Right lobe of liver (tissue), 6 donors: ENCODE measurements at regions not wholly inside any gene's neighbourhood (a gene's known extent, or its start where the extent isn't known, plus 50 kb on each side); places are given as distances from the start of the nearest gene placed in this dataset.

Experiments
- ATAC-seq, 4 donors: fragments of 200-7000 bp; cut with Tn5 transposase; one replicate each; pipeline ENCODE4 v1.9.1; 2020; ENCODE audit warnings: mild to moderate bottlenecking in 4 of 4, moderate library complexity in 4 of 4
- DNase-seq, 3 donors: peaks; one replicate each; pipeline ENCODE4 v3.0.0-alpha.2; 2020
- H3K27ac ChIP-seq, 3 donors: fragments of 200-600 bp; one replicate each; pipeline ENCODE4 v1.8.0; 2022
- H3K27me3 ChIP-seq, 2 donors: fragments of 200-600 bp; one replicate each; pipeline ENCODE4 v1.8.0; 2022
- H3K36me3 ChIP-seq, 4 donors: fragments of 200-600 bp; sonication (generic) in 1 of 4; one replicate each; pipeline versions ENCODE4 v1.5.1 to v1.8.0; 2017 to 2022; ENCODE audit warnings: control low read depth in 1 of 4
- H3K4me1 ChIP-seq, 4 donors: fragments of 200-600 bp; sonication (generic) in 1 of 4; one replicate each; pipeline versions ENCODE4 v1.5.1 to v1.8.0; 2017 to 2022; ENCODE audit warnings: control low read depth in 1 of 4
- H3K4me3 ChIP-seq, 3 donors: fragments of 200-600 bp; one replicate each; pipeline ENCODE4 v1.8.0; 2022
- H3K9me3 ChIP-seq, 4 donors: fragments of 200-600 bp; sonication (generic) in 1 of 4; one replicate each; pipeline versions ENCODE4 v1.5.1 to v1.8.0; 2017 to 2022; ENCODE audit warnings: control low read depth in 1 of 4
- POLR2A ChIP-seq: fragments of 450-650 bp; IDR thresholded peaks from one replicate; pipeline ENCODE4 v1.6.1; 2017; ENCODE audit warnings: antibody characterized with exemption, mild to moderate bottlenecking
- WGBS: methylation state at CpG from one replicate; pipeline ENCODE4 v1.1.6; 2018; ENCODE audit warnings: low coverage, low lambda C conversion rate; ENCODE audit not compliant: insufficient coverage; ENCODE audit errors: missing lambda C conversion rate; 5-methylcytosine and 5-hydroxymethylcytosine counted together
- intact Hi-C, 2 donors: fragments of 100-400 bp; cut with DNase I; formaldehyde crosslinking; loops; one replicate each; pipeline versions ENCODE4 v1.11.2 to v1.14.1; 2022
- TF ChIP-seq, protein P1 (sequence below), 4 donors: fragments of 200-600 bp in 3 of 4; fragments of 450-650 bp in 1 of 4; IDR thresholded peaks; one replicate each; pipeline versions ENCODE4 v1.5.1 to v1.8.0; 2016 to 2022; ENCODE audit warnings: antibody characterized with exemption in 4 of 4, mild to moderate bottlenecking in 2 of 4
- donor health status: DM: no; HTN: yes; CAD: no.
- donor health status: DM: no; HTN: no; CAD: no.
- donor health status: DM: no; HTN: no; CAD: no.
- donor health status: DM: no; HTN: yes; CAD: no.
- donor health status: DM: no; HTN: yes; CAD: no.

DNA sequence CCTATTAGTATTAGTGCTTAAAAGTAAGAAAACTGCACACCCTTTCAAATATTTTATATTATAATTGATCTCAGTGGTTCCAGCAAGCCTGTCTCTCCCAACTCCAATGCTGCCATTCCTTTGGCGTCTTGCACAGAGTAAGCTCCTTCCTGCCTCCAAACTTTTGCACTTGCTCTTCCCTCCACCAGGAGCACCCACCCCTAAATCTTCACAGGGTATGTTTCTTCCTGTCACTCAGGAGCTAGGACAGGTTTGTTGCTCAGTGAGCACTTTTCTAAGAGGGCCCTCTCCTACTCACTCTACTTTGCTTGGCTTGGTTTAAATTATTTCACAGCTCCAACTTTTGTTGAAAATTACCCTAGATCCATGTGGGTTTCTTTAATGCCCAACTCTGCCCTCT is 189.1 kb upstream of the ADRA1B start:
- TF ChIP-seq, protein P1, sequence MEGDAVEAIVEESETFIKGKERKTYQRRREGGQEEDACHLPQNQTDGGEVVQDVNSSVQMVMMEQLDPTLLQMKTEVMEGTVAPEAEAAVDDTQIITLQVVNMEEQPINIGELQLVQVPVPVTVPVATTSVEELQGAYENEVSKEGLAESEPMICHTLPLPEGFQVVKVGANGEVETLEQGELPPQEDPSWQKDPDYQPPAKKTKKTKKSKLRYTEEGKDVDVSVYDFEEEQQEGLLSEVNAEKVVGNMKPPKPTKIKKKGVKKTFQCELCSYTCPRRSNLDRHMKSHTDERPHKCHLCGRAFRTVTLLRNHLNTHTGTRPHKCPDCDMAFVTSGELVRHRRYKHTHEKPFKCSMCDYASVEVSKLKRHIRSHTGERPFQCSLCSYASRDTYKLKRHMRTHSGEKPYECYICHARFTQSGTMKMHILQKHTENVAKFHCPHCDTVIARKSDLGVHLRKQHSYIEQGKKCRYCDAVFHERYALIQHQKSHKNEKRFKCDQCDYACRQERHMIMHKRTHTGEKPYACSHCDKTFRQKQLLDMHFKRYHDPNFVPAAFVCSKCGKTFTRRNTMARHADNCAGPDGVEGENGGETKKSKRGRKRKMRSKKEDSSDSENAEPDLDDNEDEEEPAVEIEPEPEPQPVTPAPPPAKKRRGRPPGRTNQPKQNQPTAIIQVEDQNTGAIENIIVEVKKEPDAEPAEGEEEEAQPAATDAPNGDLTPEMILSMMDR (IDR thresholded peaks at IDR 0.05) = no peak
- no peak for TF ChIP-seq POLR2A
- WGBS = 50% methylated on average over 1 of the region's 1 CpG
- Histone ChIP-seq H3K9me3 (no peaks in the 10 kb centered on the region), H3K4me3 (no peak overlapping the region), H3K36me3 (no peaks in the 10 kb centered on the region), H3K4me1 (no peaks in the 10 kb centered on the region), H3K27ac (no peak overlapping the region), H3K27me3 (no peaks in the 10 kb centered on the region)
- intact Hi-C loops = no loop called here
- ATAC-seq = no peak
- DNase-seq = no peak

DNA sequence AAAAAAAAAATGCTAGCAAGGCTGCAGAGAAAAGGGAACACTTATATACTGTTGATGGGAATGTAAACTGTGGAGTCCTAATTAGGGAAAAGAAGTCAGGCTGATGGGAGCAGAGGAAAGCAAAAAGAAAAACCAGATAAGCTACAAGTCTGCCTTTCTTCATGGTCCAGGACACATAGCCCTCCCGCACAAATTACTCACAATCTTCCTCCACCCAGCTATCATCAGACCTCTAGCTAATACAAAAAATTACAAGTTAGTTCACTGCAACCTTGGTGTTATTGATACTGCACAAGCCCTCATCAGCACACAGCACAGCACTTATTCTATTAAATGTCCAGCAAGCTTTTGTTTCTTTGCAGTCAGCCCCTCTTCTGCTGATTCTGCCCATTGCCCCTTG is 186.0 kb upstream of the ADRA1B start:
- TF ChIP-seq, protein P1 (IDR thresholded peaks at IDR 0.05) = no peak
- TF ChIP-seq POLR2A = no peak
- no peak overlapping the region for H3K4me3 ChIP-seq
- ATAC-seq (no peak), DNase-seq (no peak)
- H3K9me3 ChIP-seq = no peaks in the 10 kb centered on the region
- no peak overlapping the region for H3K27ac ChIP-seq
- WGBS = 38% methylated on average over 1 of the region's 1 CpG
- no peaks in the 10 kb centered on the region for H3K27me3 ChIP-seq
- no peaks in the 10 kb centered on the region for H3K36me3 ChIP-seq
- H3K4me1 ChIP-seq = no peaks in the 10 kb centered on the region
- intact Hi-C loops = no loop called here

DNA sequence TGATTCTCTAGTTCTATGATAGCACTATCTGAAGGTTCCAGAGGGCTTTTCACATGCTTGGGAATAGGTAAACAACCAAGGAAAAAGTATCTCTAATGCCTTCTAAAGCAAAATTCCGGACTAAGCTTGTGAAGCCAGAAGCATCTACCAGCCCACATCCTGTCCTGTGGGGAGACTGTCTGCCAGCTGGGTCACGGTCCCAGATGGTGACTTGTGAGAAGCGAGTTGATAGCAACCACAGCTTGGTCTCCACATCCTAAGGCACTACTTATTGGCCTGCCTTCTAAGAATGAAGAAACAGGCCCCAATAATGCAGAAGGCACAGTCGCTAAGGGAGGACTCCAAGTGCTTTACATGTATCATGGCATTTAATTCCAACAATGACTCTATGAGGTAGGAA is 184.1 kb upstream of the ADRA1B start:
- H3K4me3 ChIP-seq = no peak overlapping the region
- intact Hi-C loops = no loop called here
- H3K27me3 ChIP-seq = no peaks in the 10 kb centered on the region
- no peak overlapping the region for H3K27ac ChIP-seq
- WGBS = 60% methylated on average over 3 of the region's 4 CpGs
- H3K4me1 ChIP-seq = no peaks in the 10 kb centered on the region
- no peaks in the 10 kb centered on the region for H3K9me3 ChIP-seq
- H3K36me3 ChIP-seq = no peaks in the 10 kb centered on the region
- ATAC-seq = no peak
- TF ChIP-seq, protein P1 (IDR thresholded peaks at IDR 0.05) = no peak
- no peak for TF ChIP-seq POLR2A
- no peak for DNase-seq

DNA sequence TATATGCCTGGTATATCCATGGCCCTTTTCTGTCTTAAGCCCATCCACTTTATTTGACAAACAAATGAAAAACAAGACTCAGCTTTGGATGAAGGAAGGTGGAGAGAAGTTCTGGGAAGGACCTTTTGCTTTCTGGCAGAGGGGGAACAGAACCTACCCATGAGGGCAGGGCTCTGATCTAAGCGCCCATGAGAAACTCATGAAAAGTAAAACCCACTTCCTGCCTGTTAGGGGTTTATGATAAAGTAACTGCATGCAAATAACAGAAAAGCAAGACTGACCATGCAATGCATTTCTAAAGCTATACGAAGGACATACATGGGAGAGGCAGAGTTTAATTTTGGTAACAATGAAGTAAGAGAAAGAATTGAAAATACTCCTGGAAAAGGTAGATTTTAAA is 181.9 kb upstream of the ADRA1B start:
- intact Hi-C loops = no loop called here
- 47% methylated on average over 2 of the region's 2 CpGs for WGBS
- no peaks in the 10 kb centered on the region for H3K36me3 ChIP-seq

More for the DNA sequence above, 181.9 kb upstream of the ADRA1B start:
- ATAC-seq (no peak), DNase-seq (no peak)
- H3K4me1 ChIP-seq = no peaks in the 10 kb centered on the region
- no peaks in the 10 kb centered on the region for H3K9me3 ChIP-seq
- no peak overlapping the region for H3K4me3 ChIP-seq
- H3K27ac ChIP-seq = no peak overlapping the region
- no peaks in the 10 kb centered on the region for H3K27me3 ChIP-seq
- TF ChIP-seq, protein P1 (IDR thresholded peaks at IDR 0.05) = no peak
- no peak for TF ChIP-seq POLR2A
